Lung (tissue), 11 donors: ENCODE measurements at regions not wholly inside any gene's neighbourhood (a gene's known extent, or its start where the extent isn't known, plus 50 kb on each side); places are given as distances from the start of the nearest gene placed in this dataset.

ENCODE experiments used
- ATAC-seq: fragments of 200-7000 bp; cut with Tn5 transposase; one replicate; pipeline ENCODE4 v1.9.1; 2020; ENCODE audit warnings: moderate number of reproducible peaks; ENCODE audit not compliant: insufficient read depth, low FRiP score
- DNase-seq, 3 donors: peaks; one replicate each; pipeline ENCODE4 v3.0.0-alpha.2; 2013 to 2017
- H3K27ac ChIP-seq, 2 donors: one replicate each; pipeline ENCODE4 v1.5.1; 2013; ENCODE audit warnings: mild to moderate bottlenecking in 2 of 2, moderate library complexity in 2 of 2, control low read depth in 1 of 2, inconsistent platforms in 1 of 2, low read depth in 1 of 2, low read length in 1 of 2
- H3K27me3 ChIP-seq, 3 donors: one replicate each; pipeline ENCODE4 v1.5.1; 2013; ENCODE audit warnings: low read length in 2 of 3; ENCODE audit not compliant: control insufficient read depth in 3 of 3, insufficient read depth in 3 of 3
- H3K36me3 ChIP-seq, 4 donors: one replicate each; pipeline ENCODE4 v1.5.1; 2013; ENCODE audit warnings: low read length in 4 of 4, mild to moderate bottlenecking in 1 of 4, moderate library complexity in 1 of 4; ENCODE audit not compliant: control insufficient read depth in 4 of 4, insufficient read depth in 4 of 4
- H3K4me1 ChIP-seq, 5 donors: one replicate each; pipeline ENCODE4 v1.5.1; 2013; ENCODE audit warnings: low read length in 5 of 5, mild to moderate bottlenecking in 2 of 5, moderate library complexity in 1 of 5; ENCODE audit not compliant: control insufficient read depth in 5 of 5, insufficient read depth in 5 of 5
- H3K4me3 ChIP-seq: one replicate; pipeline ENCODE4 v1.5.1; 2013; ENCODE audit warnings: mild to moderate bottlenecking, control low read depth, moderate library complexity
- H3K9ac ChIP-seq, 2 donors: one replicate each; pipeline ENCODE4 v1.5.1; 2013; ENCODE audit warnings: low read length in 2 of 2, control low read depth in 1 of 2; ENCODE audit not compliant: insufficient read depth in 1 of 2
- H3K9me3 ChIP-seq, 4 donors: one replicate each; pipeline ENCODE4 v1.5.1; 2013; ENCODE audit warnings: low read length in 3 of 4, mild to moderate bottlenecking in 1 of 4, moderate library complexity in 1 of 4; ENCODE audit not compliant: control insufficient read depth in 4 of 4, insufficient read depth in 3 of 4
- CTCF ChIP-seq: IDR thresholded peaks from 2 replicates; pipeline ENCODE4 v1.5.1; 2012; ENCODE audit warnings: mild to moderate bottlenecking; ENCODE audit errors: control extremely low read depth, extremely low read depth
- WGBS, 2 donors: extraction: QIAGEN DNeasy Blood & Tissue Kit; methylation state at CpG; one replicate each; pipeline ENCODE4 v1.1.7; 2013; 5-methylcytosine and 5-hydroxymethylcytosine counted together
- donor health status: control.
- donor health status: control.
- donor health status: Bipolar disorder and iron deficiency.
- donor health status: healthy.
- donor health status: DM: yes; HTN: yes; CAD: no.

GRCh38 chr10:23988006-23988405 lies 220.9 kb upstream of the KIAA1217 start:
- Histone ChIP-seq H3K4me1 (no peaks in the 10 kb centered on the region), H3K9me3 (no peaks in the 10 kb centered on the region), H3K27ac (no peak overlapping the region), H3K36me3 (no peaks in the 10 kb centered on the region), H3K4me3 (no peak overlapping the region), H3K9ac (no peak overlapping the region), H3K27me3 (no peaks in the 10 kb centered on the region)
- no peak for ATAC-seq
- TF ChIP-seq CTCF, result no peak
- WGBS, 2 donors, result 91 to 92% methylated on average over 7 of the region's 7 CpGs
- no peak for DNase-seq

- no peaks in the 10 kb centered on the region for H3K9me3 ChIP-seq
- DNase-seq (peak; percentile 47 to 80 (median 76)), ATAC-seq (no peak)
- 37 to 40% methylated on average over 6 of the region's 6 CpGs for WGBS, 2 donors
- no peaks in the 10 kb centered on the region for H3K4me1 ChIP-seq
- H3K27ac ChIP-seq, result no peak overlapping the region
- H3K4me3 ChIP-seq, result no peak overlapping the region
- H3K36me3 ChIP-seq, result no peaks in the 10 kb centered on the region
- peak; percentile 65 for TF ChIP-seq CTCF
- no peaks in the 10 kb centered on the region for H3K27me3 ChIP-seq
- no peak overlapping the region for H3K9ac ChIP-seq
These were observed 214.4 kb upstream of the KIAA1217 start for GRCh38 chr10:23994459-23995046.

GRCh38 chr10:23999445-23999844 lies 209.5 kb upstream of the KIAA1217 start:
- no peak overlapping the region for H3K4me3 ChIP-seq
- no peak overlapping the region for H3K27ac ChIP-seq
- DNase-seq (no peak), ATAC-seq (no peak)
- TF ChIP-seq CTCF, result no peak
- H3K9me3 ChIP-seq, result no peaks in the 10 kb centered on the region
- no peak overlapping the region for H3K9ac ChIP-seq
- no peaks in the 10 kb centered on the region for H3K4me1 ChIP-seq
- H3K27me3 ChIP-seq, result no peaks in the 10 kb centered on the region
- WGBS, 2 donors, result 93 to 99% methylated on average over 9 of the region's 9 CpGs
- no peaks in the 10 kb centered on the region for H3K36me3 ChIP-seq

- no peak for TF ChIP-seq CTCF
- H3K4me1 ChIP-seq, result no peaks in the 10 kb centered on the region
- 86 to 87% methylated on average over 8 of the region's 8 CpGs for WGBS, 2 donors
These were observed 208.6 kb upstream of the KIAA1217 start for GRCh38 chr10:24000271-24000813.

More at GRCh38 chr10:24000271-24000813, 208.6 kb upstream of the KIAA1217 start:
- ATAC-seq (no peak), DNase-seq (no peak)
- Histone ChIP-seq H3K9ac (no peak overlapping the region), H3K27ac (no peak overlapping the region), H3K27me3 (no peaks in the 10 kb centered on the region), H3K4me3 (no peak overlapping the region), H3K36me3 (no peaks in the 10 kb centered on the region), H3K9me3 (no peaks in the 10 kb centered on the region)
